Body of pancreas (tissue), 4 donors: ENCODE measurements at regions not wholly inside any gene's neighbourhood (a gene's known extent, or its start where the extent isn't known, plus 50 kb on each side); places are given as distances from the start of the nearest gene placed in this dataset.

Experiments
- POLR2A ChIP-seq, 3 donors: fragments of 450-650 bp; IDR thresholded peaks; one replicate each; pipeline ENCODE4 v1.6.1; 2016; ENCODE audit warnings: antibody characterized with exemption in 3 of 3, mild to moderate bottlenecking in 2 of 3
- TF ChIP-seq, protein P1 (sequence below), 7 experiments: fragments of 450-650 bp in 4 of 7; fragments of 200-600 bp in 3 of 7; sonication (generic) in 3 of 7; IDR thresholded peaks; one replicate each; pipeline ENCODE4 v1.5.1; 2016 to 2019; ENCODE audit warnings: antibody characterized with exemption in 7 of 7

DNA sequence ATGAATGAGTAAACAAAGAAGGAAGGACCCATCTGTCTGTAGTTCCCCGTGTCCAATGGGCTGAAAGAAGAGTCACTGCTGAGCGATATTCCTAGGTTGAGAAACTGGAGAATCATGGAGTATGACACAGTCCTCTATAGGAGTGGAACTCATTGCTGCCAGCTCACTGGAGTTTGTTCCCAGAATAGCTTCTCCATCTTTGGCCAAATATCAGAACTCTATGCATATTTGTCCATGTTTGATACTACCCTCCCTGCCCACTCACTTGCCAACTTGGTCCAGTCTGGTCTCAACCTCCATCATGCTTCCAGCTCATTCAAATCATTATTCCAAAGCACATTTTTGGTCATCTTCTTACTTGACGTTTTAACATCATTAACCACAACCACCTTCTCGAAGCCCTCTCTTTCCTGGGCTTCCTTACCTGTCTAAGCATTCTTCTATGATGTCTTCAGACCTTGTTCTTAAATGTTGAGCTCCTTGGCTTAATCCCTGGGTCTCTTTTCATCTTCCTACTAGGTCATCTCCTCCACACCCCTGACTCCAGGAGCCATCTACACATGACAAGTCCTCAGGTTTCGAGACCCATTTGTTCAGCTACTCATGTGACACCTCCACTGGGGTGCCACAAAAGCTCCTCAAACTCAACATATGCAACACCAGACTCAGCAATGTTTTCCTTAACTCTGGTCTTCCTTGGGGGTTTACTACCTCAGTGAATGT is 221.6 kb downstream of the MYCN start:
- TF ChIP-seq, protein P1, sequence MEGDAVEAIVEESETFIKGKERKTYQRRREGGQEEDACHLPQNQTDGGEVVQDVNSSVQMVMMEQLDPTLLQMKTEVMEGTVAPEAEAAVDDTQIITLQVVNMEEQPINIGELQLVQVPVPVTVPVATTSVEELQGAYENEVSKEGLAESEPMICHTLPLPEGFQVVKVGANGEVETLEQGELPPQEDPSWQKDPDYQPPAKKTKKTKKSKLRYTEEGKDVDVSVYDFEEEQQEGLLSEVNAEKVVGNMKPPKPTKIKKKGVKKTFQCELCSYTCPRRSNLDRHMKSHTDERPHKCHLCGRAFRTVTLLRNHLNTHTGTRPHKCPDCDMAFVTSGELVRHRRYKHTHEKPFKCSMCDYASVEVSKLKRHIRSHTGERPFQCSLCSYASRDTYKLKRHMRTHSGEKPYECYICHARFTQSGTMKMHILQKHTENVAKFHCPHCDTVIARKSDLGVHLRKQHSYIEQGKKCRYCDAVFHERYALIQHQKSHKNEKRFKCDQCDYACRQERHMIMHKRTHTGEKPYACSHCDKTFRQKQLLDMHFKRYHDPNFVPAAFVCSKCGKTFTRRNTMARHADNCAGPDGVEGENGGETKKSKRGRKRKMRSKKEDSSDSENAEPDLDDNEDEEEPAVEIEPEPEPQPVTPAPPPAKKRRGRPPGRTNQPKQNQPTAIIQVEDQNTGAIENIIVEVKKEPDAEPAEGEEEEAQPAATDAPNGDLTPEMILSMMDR (IDR thresholded peaks at IDR 0.05): no peak
- TF ChIP-seq POLR2A (IDR thresholded peaks at IDR 0.05): no peak
